ENCODE measurements at regions not wholly inside any gene's neighbourhood (a gene's known extent, or its start where the extent isn't known, plus 50 kb on each side); places are given as distances from the start of the nearest gene placed in this dataset.

- H3K4me3 Mint-ChIP-seq (ENCODE audit: unreplicated experiment) = no peak overlapping the region
- no peaks in the 10 kb centered on the region for H3K4me1 Mint-ChIP-seq (ENCODE audit: low read depth)
- H3K27ac Mint-ChIP-seq (ENCODE audit: unreplicated experiment) = no peak overlapping the region
- TF ChIP-seq CTCF (IDR thresholded peaks at IDR 0.05) = no peak
- peaks cover 32% of the 10 kb centered on the region for H3K9me3 Mint-ChIP-seq (ENCODE audit: low read depth)
- no peaks in the 10 kb centered on the region for H3K36me3 Mint-ChIP-seq (ENCODE audit: low read depth)
- no peak for DNase-seq (ENCODE audit: low spot score)
- H3K27me3 Mint-ChIP-seq (ENCODE audit: low read depth) = no peaks in the 10 kb centered on the region
Measured at GRCh38 chrX:146141221-146141620, 323.6 kb downstream of the SLITRK2 start.

GRCh38 chrX:146144039-146144438, 326.4 kb downstream of the SLITRK2 start:
- Mint-ChIP-seq H3K9me3 (ENCODE audit: low read depth) (peaks cover 27% of the 10 kb centered on the region), H3K36me3 (ENCODE audit: low read depth) (no peaks in the 10 kb centered on the region), H3K4me3 (ENCODE audit: unreplicated experiment) (no peak overlapping the region), H3K27ac (ENCODE audit: unreplicated experiment) (no peak overlapping the region), H3K27me3 (ENCODE audit: low read depth) (no peaks in the 10 kb centered on the region), H3K4me1 (ENCODE audit: low read depth) (no peaks in the 10 kb centered on the region)
- TF ChIP-seq CTCF (IDR thresholded peaks at IDR 0.05) = no peak
- DNase-seq (ENCODE audit: low spot score) = no peak

- Mint-ChIP-seq H3K27me3 (ENCODE audit: low read depth) (no peaks in the 10 kb centered on the region), H3K36me3 (ENCODE audit: low read depth) (no peaks in the 10 kb centered on the region), H3K4me3 (ENCODE audit: unreplicated experiment) (no peak overlapping the region), H3K9me3 (ENCODE audit: low read depth) (peaks cover 13% of the 10 kb centered on the region), H3K4me1 (ENCODE audit: low read depth) (no peaks in the 10 kb centered on the region), H3K27ac (ENCODE audit: unreplicated experiment) (no peak overlapping the region)
- no peak for TF ChIP-seq CTCF (IDR thresholded peaks at IDR 0.05)
- no peak for DNase-seq (ENCODE audit: low spot score)
Measured at GRCh38 chrX:146154191-146154590, 336.6 kb downstream of the SLITRK2 start.

GRCh38 chrX:146160443-146161203, 343.0 kb downstream of the SLITRK2 start:
- Mint-ChIP-seq H3K4me3 (ENCODE audit: unreplicated experiment) (no peak overlapping the region), H3K36me3 (ENCODE audit: low read depth) (no peaks in the 10 kb centered on the region), H3K27ac (ENCODE audit: unreplicated experiment) (no peak overlapping the region), H3K27me3 (ENCODE audit: low read depth) (no peaks in the 10 kb centered on the region), H3K9me3 (ENCODE audit: low read depth) (peaks cover 22% of the 10 kb centered on the region), H3K4me1 (ENCODE audit: low read depth) (no peaks in the 10 kb centered on the region)
- no peak for DNase-seq (ENCODE audit: low spot score)
- TF ChIP-seq CTCF (IDR thresholded peaks at IDR 0.05) = no peak

- Mint-ChIP-seq H3K4me1 (ENCODE audit: low read depth) (no peaks in the 10 kb centered on the region), H3K27ac (ENCODE audit: unreplicated experiment) (no peak overlapping the region), H3K4me3 (ENCODE audit: unreplicated experiment) (no peak overlapping the region), H3K36me3 (ENCODE audit: low read depth) (no peaks in the 10 kb centered on the region), H3K27me3 (ENCODE audit: low read depth) (no peaks in the 10 kb centered on the region), H3K9me3 (ENCODE audit: low read depth) (peaks cover 46% of the 10 kb centered on the region)
- no peak for TF ChIP-seq CTCF (IDR thresholded peaks at IDR 0.05)
- DNase-seq (ENCODE audit: low spot score) = no peak
Measured at GRCh38 chrX:146173742-146174141, 356.1 kb downstream of the SLITRK2 start.
